H1 (cell line): ENCODE measurements at regions not wholly inside any gene's neighbourhood (a gene's known extent, or its start where the extent isn't known, plus 50 kb on each side); places are given as distances from the start of the nearest gene placed in this dataset.

Experiments used
- CTCF ChIA-PET: fragments of 300-600 bp; sonication (Branson Sonifier 250); formaldehyde crosslinking; loops from one replicate; lab custom pipeline; 2021; ENCODE audit not compliant: partially characterized antibody; lab: Charles Lee
- POLR2A ChIA-PET: fragments of 300-600 bp; sonication (Branson Sonifier 250); formaldehyde crosslinking; loops from one replicate; lab custom pipeline; 2021; ENCODE audit warnings: inconsistent platforms; ENCODE audit not compliant: partially characterized antibody; lab: Charles Lee
- DNase-seq, 2 experiments: peaks; one replicate each; pipeline versions ENCODE4 v3.0.0 to v3.0.0-alpha.2; 2010 to 2022; ENCODE audit warnings: low spot score in 2 of 2, low read depth in 1 of 2, mixed read lengths in 1 of 2
- FAIRE-seq: peaks from 2 replicates; lab custom pipeline; 2011; peaks lifted over from hg19 to GRCh38; lab: Jason Lieb, UNC
- H2AFZ ChIP-seq: 2 replicates; pipeline ENCODE4 v1.8.1; 2012; ENCODE audit warnings: low read length, inconsistent platforms
- H2AK5ac ChIP-seq: 2 replicates; pipeline ENCODE4 v1.6.1; 2013; ENCODE audit warnings: low read depth, low read length
- H2BK120ac ChIP-seq: replicated peaks from 2 replicates; pipeline ENCODE3; 2013; ENCODE audit warnings: low read depth, low read length, inconsistent platforms
- H2BK12ac ChIP-seq: 2 replicates; pipeline ENCODE4 v1.6.1; 2013; ENCODE audit warnings: low read depth, low read length
- H2BK15ac ChIP-seq: 2 replicates; pipeline ENCODE4 v1.6.1; 2013; ENCODE audit warnings: low read length
- H2BK20ac ChIP-seq: 2 replicates; pipeline ENCODE4 v1.6.1; 2013; ENCODE audit warnings: low read length
- H2BK5ac ChIP-seq: 2 replicates; pipeline ENCODE4 v1.6.1; 2013; ENCODE audit warnings: low read depth, low read length
- H3K14ac ChIP-seq: 2 replicates; pipeline ENCODE4 v1.6.1; 2013; ENCODE audit warnings: inconsistent platforms; ENCODE audit not compliant: insufficient read length
- H3K18ac ChIP-seq: 2 replicates; pipeline ENCODE4 v1.6.1; 2013; ENCODE audit warnings: low read length; ENCODE audit errors: extremely low read depth
- H3K23ac ChIP-seq: 2 replicates; pipeline ENCODE4 v1.6.1; 2013; ENCODE audit warnings: inconsistent platforms; ENCODE audit not compliant: insufficient read length
- H3K23me2 ChIP-seq: 2 replicates; pipeline ENCODE4 v1.6.1; 2013; ENCODE audit warnings: low read depth, low read length
- H3K27ac ChIP-seq: 2 replicates; pipeline ENCODE4 v1.6.1; 2011; ENCODE audit warnings: low read depth, low read length, inconsistent platforms
- H3K27me3 ChIP-seq, 4 experiments: replicated peaks in 1 of 4; 1 replicate in 1 of 4; 2 replicates in 3 of 4; pipeline versions ENCODE4 v1.6.1 to v1.8.1; 2011 to 2013; ENCODE audit warnings: low read length in 3 of 4, mild to moderate bottlenecking in 3 of 4, inconsistent platforms in 2 of 4, mixed read lengths in 2 of 4, moderate library complexity in 1 of 4; ENCODE audit not compliant: control insufficient read depth in 3 of 4, insufficient read depth in 3 of 4; ENCODE audit errors: extremely low read depth in 1 of 4
- H3K36me3 ChIP-seq, 4 experiments: 2 replicates each; pipeline versions ENCODE4 v1.6.1 to v1.8.1; 2011 to 2013; ENCODE audit warnings: mild to moderate bottlenecking in 4 of 4, low read length in 3 of 4, moderate library complexity in 2 of 4, control low read depth in 1 of 4, inconsistent platforms in 1 of 4; ENCODE audit not compliant: insufficient read depth in 4 of 4, control insufficient read depth in 2 of 4
- H3K4ac ChIP-seq: replicated peaks from 2 replicates; pipeline ENCODE3; 2013; ENCODE audit warnings: low read length, low read depth, mixed read lengths, inconsistent platforms; ENCODE audit not compliant: insufficient read length
- H3K4me1 ChIP-seq, 4 experiments: replicated peaks in 1 of 4; 1 replicate in 1 of 4; 2 replicates in 3 of 4; pipeline versions ENCODE4 v1.6.1 to v1.8.1; 2011 to 2013; ENCODE audit warnings: low read length in 3 of 4, inconsistent platforms in 2 of 4, mixed read lengths in 1 of 4; ENCODE audit not compliant: insufficient read depth in 4 of 4, control insufficient read depth in 3 of 4
- H3K4me2 ChIP-seq, 2 experiments: 2 replicates each; pipeline versions ENCODE4 v1.6.1 to v1.8.1; 2011 to 2013; ENCODE audit warnings: low read depth in 2 of 2, low read length in 2 of 2, control low read depth in 1 of 2, inconsistent platforms in 1 of 2, mild to moderate bottlenecking in 1 of 2; ENCODE audit not compliant: insufficient read depth in 1 of 2
- H3K4me3 ChIP-seq, 4 experiments: fragments of 200-600, 300-600 bp in 1 of 4; sonication (generic), shearing (Covaris generic), sonication (Bioruptor Twin) in 1 of 4; 2 replicates each; pipeline versions ENCODE4 v1.5.1 to v1.8.1; 2011 to 2016; ENCODE audit warnings: low read length in 4 of 4, low read depth in 3 of 4, control low read depth in 2 of 4, inconsistent platforms in 2 of 4, mild to moderate bottlenecking in 2 of 4, mixed read lengths in 1 of 4, moderate library complexity in 1 of 4; ENCODE audit not compliant: insufficient read depth in 2 of 4; ENCODE audit errors: extremely low read depth in 1 of 4
- H3K56ac ChIP-seq: replicated peaks from 2 replicates; pipeline ENCODE3; 2013; ENCODE audit warnings: low read depth, mild to moderate bottlenecking, mixed read lengths, low read length, inconsistent platforms; ENCODE audit not compliant: insufficient read length
- H3K79me1 ChIP-seq: 2 replicates; pipeline ENCODE4 v1.6.1; 2013; ENCODE audit warnings: low read depth, low read length, control low read depth
- H3K79me2 ChIP-seq, 2 experiments: 2 replicates each; pipeline versions ENCODE4 v1.6.1 to v1.8.1; 2012 to 2013; ENCODE audit warnings: low read length in 2 of 2, mild to moderate bottlenecking in 2 of 2, inconsistent platforms in 1 of 2; ENCODE audit not compliant: insufficient read depth in 2 of 2, control insufficient read depth in 1 of 2
- H3K9ac ChIP-seq, 4 experiments: replicated peaks in 1 of 4; 1 replicate in 1 of 4; 2 replicates in 3 of 4; pipeline versions ENCODE4 v1.6.1 to v1.8.1; 2011 to 2013; ENCODE audit warnings: low read depth in 3 of 4, low read length in 3 of 4, control low read depth in 2 of 4, mild to moderate bottlenecking in 2 of 4, moderate library complexity in 2 of 4, inconsistent platforms in 1 of 4; ENCODE audit errors: extremely low read depth in 1 of 4
- H3K9me3 ChIP-seq, 2 experiments: 2 replicates each; pipeline versions ENCODE4 v1.6.1 to v1.8.1; 2012 to 2013; ENCODE audit warnings: mild to moderate bottlenecking in 2 of 2, moderate library complexity in 2 of 2, control low read depth in 1 of 2, inconsistent platforms in 1 of 2, low read depth in 1 of 2, low read length in 1 of 2, mixed read lengths in 1 of 2; ENCODE audit not compliant: insufficient read depth in 2 of 2
- H4K20me1 ChIP-seq, 2 experiments: replicated peaks in 1 of 2; 2 replicates each; pipeline versions ENCODE3 to v1.8.1; 2011 to 2013; ENCODE audit warnings: inconsistent platforms in 2 of 2, low read length in 2 of 2, mild to moderate bottlenecking in 1 of 2; ENCODE audit not compliant: insufficient read depth in 2 of 2, control insufficient read depth in 1 of 2
- H4K5ac ChIP-seq: 2 replicates; pipeline ENCODE4 v1.6.1; 2013; ENCODE audit warnings: low read length, low read depth, mixed read lengths, inconsistent platforms; ENCODE audit not compliant: insufficient read length
- H4K8ac ChIP-seq: 2 replicates; pipeline ENCODE4 v1.8.0; 2013; ENCODE audit warnings: mild to moderate bottlenecking, moderate library complexity, low read length, inconsistent platforms; ENCODE audit not compliant: insufficient read depth; ENCODE audit errors: extremely low read depth
- H4K91ac ChIP-seq: replicated peaks from 2 replicates; pipeline ENCODE3; 2013; ENCODE audit warnings: low read length, mixed read lengths, inconsistent platforms; ENCODE audit not compliant: insufficient read length
- BCL11A ChIP-seq, 2 experiments: IDR thresholded peaks; one replicate each; pipeline ENCODE4 v1.6.1; 2011; ENCODE audit warnings: low read depth in 2 of 2, low read length in 2 of 2, mild to moderate bottlenecking in 2 of 2
- CBX8 ChIP-seq: fragments of 300-800, 300-1000 bp; sonication (generic); IDR thresholded peaks from 2 replicates; pipeline ENCODE4 v1.7.1; 2016; ENCODE audit warnings: low read depth, low read length, borderline replicate concordance
- NANOG ChIP-seq: IDR thresholded peaks from 2 replicates; pipeline ENCODE4 v1.6.1; 2011; ENCODE audit warnings: low read length, low read depth, mild to moderate bottlenecking, inconsistent platforms; ENCODE audit not compliant: insufficient read depth, poor library complexity, severe bottlenecking
- RBBP5 ChIP-seq: IDR thresholded peaks from 2 replicates; pipeline ENCODE4 v1.7.1; 2012; ENCODE audit warnings: low read depth, mild to moderate bottlenecking, inconsistent platforms, low read length, moderate library complexity, borderline replicate concordance
- WGBS, 2 experiments: shearing (Covaris generic) in 1 of 2; methylation state at CpG; one replicate each; pipeline versions ENCODE4 v1.1.6 to v1.1.7; 2013 to 2015; ENCODE audit warnings: low lambda C conversion rate in 2 of 2, mixed read lengths in 2 of 2, inconsistent platforms in 1 of 2, low coverage in 1 of 2, missing lambda C conversion rate in 1 of 2; ENCODE audit not compliant: insufficient replicate concordance in 2 of 2, insufficient coverage in 1 of 2, insufficient read length in 1 of 2; ENCODE audit errors: extremely low coverage in 1 of 2, missing lambda C conversion rate in 1 of 2; 5-methylcytosine and 5-hydroxymethylcytosine counted together

DNA sequence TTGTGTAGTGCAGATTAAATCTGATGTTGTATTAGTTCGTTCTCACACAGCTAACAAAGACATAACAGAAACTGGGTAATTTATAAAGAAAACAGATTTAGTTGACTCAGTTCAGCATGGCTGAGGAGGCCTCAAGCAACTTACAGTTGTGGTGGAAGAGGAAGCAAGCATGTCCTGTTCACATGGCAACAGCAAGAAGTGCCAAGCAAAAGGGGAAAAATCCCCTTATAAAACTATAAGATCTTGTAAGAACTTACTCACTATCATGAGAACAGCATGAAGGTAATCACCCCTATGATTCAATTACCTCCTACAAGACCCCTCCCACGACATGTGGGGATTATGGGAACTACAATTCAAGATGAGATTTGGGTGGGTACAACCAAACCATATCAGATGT, 238.6 kb upstream of the PRR16 start:
- no peak overlapping the region for H2AK5ac ChIP-seq
- no peak overlapping the region for H3K9ac ChIP-seq
- no peaks in the 10 kb centered on the region for H3K79me2 ChIP-seq
- no peak overlapping the region for H2BK120ac ChIP-seq
- H4K91ac ChIP-seq: no peak overlapping the region
- no peak overlapping the region for H3K4me3 ChIP-seq
- 88% methylated on average over 2 of the region's 2 CpGs; no CpG with 5 or more reads in 1 of the 2 experiments for WGBS, 2 experiments
- H2AFZ ChIP-seq: no peak overlapping the region
- POLR2A ChIA-PET: no interaction called here
- no peak overlapping the region for H3K23ac ChIP-seq
- TF ChIP-seq BCL11A (IDR thresholded peaks at IDR 0.05; ENCODE audit: low read depth in 2 of 2, low read length in 2 of 2) (no peak), RBBP5 (no peak), CBX8 (no peak), NANOG (no peak)
- TF ChIP-seq, all 59 proteins: peak for 0
- no peak overlapping the region for H2BK20ac ChIP-seq
- FAIRE-seq (no peak), DNase-seq (no peak)
- no peaks in the 10 kb centered on the region for H3K4me1 ChIP-seq
- H2BK15ac ChIP-seq: no peak overlapping the region
- no peaks in the 10 kb centered on the region for H4K20me1 ChIP-seq
- no peak overlapping the region for H3K4ac ChIP-seq
- H2BK5ac ChIP-seq: no peak overlapping the region
- no peak overlapping the region for H2BK12ac ChIP-seq
- H4K8ac ChIP-seq: no peak overlapping the region
- H4K5ac ChIP-seq: no peak overlapping the region
- H3K23me2 ChIP-seq: no peaks in the 10 kb centered on the region
- no peaks in the 10 kb centered on the region for H3K27me3 ChIP-seq
- CTCF ChIA-PET: interaction anchor here (0.6 to 1.4 kb wide), 2 partner anchors 33 to 233 kb away, joined by 3 to 4 read pairs; no protein-coding TSS in a partner anchor
- H3K36me3 ChIP-seq: no peaks in the 10 kb centered on the region
- H3K27ac ChIP-seq: no peak overlapping the region
- H3K18ac ChIP-seq: no peak overlapping the region
- no peaks in the 10 kb centered on the region for H3K79me1 ChIP-seq
- no peak overlapping the region for H3K14ac ChIP-seq
- H3K9me3 ChIP-seq: no peaks in the 10 kb centered on the region
- H3K56ac ChIP-seq: no peak overlapping the region
- H3K4me2 ChIP-seq: no peak overlapping the region
